HG02973 (cell line): ENCODE measurements at regions not wholly inside any gene's neighbourhood (a gene's known extent, or its start where the extent isn't known, plus 50 kb on each side); places are given as distances from the start of the nearest gene placed in this dataset.
"Not testable (repeated sequence)": the region's sequence is repeated elsewhere in the genome, so short reads cannot be mapped to it uniquely, and the experiment has no call there.

ENCODE experiments used
- ATAC-seq: cut with Tn5 transposase; IDR thresholded peaks from one replicate; pipeline ENCODE4 v1.9.1; 2021; ENCODE audit warnings: moderate library complexity; ENCODE audit not compliant: unreplicated experiment

GRCh38 chr2:220579452-220579851, 952.0 kb downstream of the SLC4A3 start:
- no peak for ATAC-seq

- ATAC-seq: no peak
Measured at GRCh38 chr2:220580113-220580512, 952.7 kb downstream of the SLC4A3 start.

- no peak for ATAC-seq
Measured at GRCh38 chr2:220583725-220584124, 956.3 kb downstream of the SLC4A3 start.

GRCh38 chr2:220585241-220585640, 957.8 kb downstream of the SLC4A3 start:
- ATAC-seq: no peak

- ATAC-seq: no peak
Measured at GRCh38 chr2:220586980-220587530, 959.6 kb downstream of the SLC4A3 start.

GRCh38 chr2:220588148-220588547, 960.7 kb downstream of the SLC4A3 start:
- no peak for ATAC-seq

- ATAC-seq: no peak
Measured at GRCh38 chr2:220590476-220590875, 963.0 kb downstream of the SLC4A3 start.

- no peak for ATAC-seq
Measured at GRCh38 chr2:220593526-220593925, 966.1 kb downstream of the SLC4A3 start.

GRCh38 chr2:220601674-220602073, 970.4 kb downstream of the EPHA4 start:
- no peak for ATAC-seq

- not testable (repeated sequence) for ATAC-seq
Measured at GRCh38 chr2:220613004-220613403, 959.1 kb downstream of the EPHA4 start.

GRCh38 chr2:220614064-220614463, 958.0 kb downstream of the EPHA4 start:
- ATAC-seq: no peak

- ATAC-seq: no peak
Measured at GRCh38 chr2:220619525-220620220, 952.4 kb downstream of the EPHA4 start.

GRCh38 chr2:220626603-220627002, 945.5 kb downstream of the EPHA4 start:
- no peak for ATAC-seq

- ATAC-seq: no peak
Measured at GRCh38 chr2:220628252-220628651, 943.9 kb downstream of the EPHA4 start.

- no peak for ATAC-seq
Measured at GRCh38 chr2:220641137-220641536, 931.0 kb downstream of the EPHA4 start.

GRCh38 chr2:220646424-220646823, 925.7 kb downstream of the EPHA4 start:
- ATAC-seq: no peak

- no peak for ATAC-seq
Measured at GRCh38 chr2:220648628-220649027, 923.5 kb downstream of the EPHA4 start.

- ATAC-seq: no peak
Measured at GRCh38 chr2:220653776-220654175, 918.3 kb downstream of the EPHA4 start.

- ATAC-seq: no peak
Measured at GRCh38 chr2:220654322-220654721, 917.8 kb downstream of the EPHA4 start.

- no peak for ATAC-seq
Measured at GRCh38 chr2:220660277-220661145, 911.6 kb downstream of the EPHA4 start.

GRCh38 chr2:220662431-220662830, 909.7 kb downstream of the EPHA4 start:
- ATAC-seq: no peak

GRCh38 chr2:220663065-220663464, 909.0 kb downstream of the EPHA4 start:
- no peak for ATAC-seq
